Astrocyte (in vitro differentiated cells and primary cell): ENCODE measurements at regions not wholly inside any gene's neighbourhood (a gene's known extent, or its start where the extent isn't known, plus 50 kb on each side); places are given as distances from the start of the nearest gene placed in this dataset.
A peak's percentile ranks its signal among the peaks of the same experiment; 100 is the strongest.

Experiments used
- DNase-seq: peaks from one replicate; pipeline ENCODE4 v3.0.0-alpha.2; 2010; ENCODE audit warnings: low read depth
- FAIRE-seq: peaks from 2 replicates; lab custom pipeline; 2011; peaks lifted over from hg19 to GRCh38; lab: Jason Lieb, UNC
- H2AFZ ChIP-seq: 2 replicates; pipeline ENCODE4 v1.6.0; 2012; ENCODE audit warnings: low read depth, low read length, inconsistent platforms
- H3K27ac ChIP-seq: 2 replicates; pipeline ENCODE4 v1.5.1; 2011; ENCODE audit warnings: low read depth, low read length, inconsistent platforms
- H3K27me3 ChIP-seq: 2 replicates; pipeline ENCODE4 v1.6.0; 2011; ENCODE audit warnings: low read length, inconsistent platforms; ENCODE audit not compliant: insufficient read depth
- H3K36me3 ChIP-seq: 2 replicates; pipeline ENCODE4 v1.5.1; 2011; ENCODE audit warnings: low read length, inconsistent platforms; ENCODE audit not compliant: insufficient read depth
- H3K4me1 ChIP-seq: 2 replicates; pipeline ENCODE4 v1.5.1; 2011; ENCODE audit warnings: low read length, inconsistent platforms; ENCODE audit not compliant: insufficient read depth
- H3K4me2 ChIP-seq: 2 replicates; pipeline ENCODE4 v1.6.0; 2012; ENCODE audit warnings: low read length, inconsistent platforms
- H3K4me3 ChIP-seq: 2 replicates; pipeline ENCODE4 v1.5.1; 2011; ENCODE audit warnings: low read depth, mild to moderate bottlenecking, low read length, inconsistent platforms; ENCODE audit not compliant: insufficient read depth
- H3K79me2 ChIP-seq: 2 replicates; pipeline ENCODE4 v1.6.0; 2012; ENCODE audit warnings: mild to moderate bottlenecking, low read length, inconsistent platforms; ENCODE audit not compliant: insufficient read depth
- H3K9ac ChIP-seq: 2 replicates; pipeline ENCODE4 v1.6.0; 2012; ENCODE audit warnings: mild to moderate bottlenecking, low read length, inconsistent platforms
- H3K9me3 ChIP-seq: 2 replicates; pipeline ENCODE4 v1.5.1; 2012; ENCODE audit warnings: low read depth, mild to moderate bottlenecking, low read length, inconsistent platforms; ENCODE audit not compliant: insufficient read depth
- H4K20me1 ChIP-seq: 2 replicates; pipeline ENCODE4 v1.6.0; 2012; ENCODE audit warnings: low read length, inconsistent platforms; ENCODE audit not compliant: insufficient read depth
- H3K27ac Mint-ChIP-seq: one replicate; pipeline ENCODE4 v1.8.0; 2021; ENCODE audit warnings: mild to moderate bottlenecking, mixed read lengths; ENCODE audit not compliant: unreplicated experiment
- H3K27me3 Mint-ChIP-seq: one replicate; pipeline ENCODE4 v1.8.0; 2021; ENCODE audit warnings: low read depth, mixed read lengths; ENCODE audit not compliant: unreplicated experiment
- H3K36me3 Mint-ChIP-seq: one replicate; pipeline ENCODE4 v1.8.0; 2021; ENCODE audit warnings: low read depth, mixed read lengths; ENCODE audit not compliant: unreplicated experiment
- H3K4me1 Mint-ChIP-seq: one replicate; pipeline ENCODE4 v1.8.0; 2021; ENCODE audit warnings: low read depth, mixed read lengths; ENCODE audit not compliant: unreplicated experiment
- H3K4me3 Mint-ChIP-seq: one replicate; pipeline ENCODE4 v1.8.0; 2021; ENCODE audit warnings: mild to moderate bottlenecking, moderate library complexity, mixed read lengths; ENCODE audit not compliant: unreplicated experiment
- H3K9me3 Mint-ChIP-seq: one replicate; pipeline ENCODE4 v1.8.0; 2021; ENCODE audit warnings: mild to moderate bottlenecking, mixed read lengths; ENCODE audit not compliant: unreplicated experiment
- EZH2 ChIP-seq: IDR thresholded peaks from 2 replicates; pipeline ENCODE4 v1.6.1; 2012; ENCODE audit warnings: mild to moderate bottlenecking, low read length, inconsistent platforms; ENCODE audit not compliant: insufficient read depth
- TF ChIP-seq, protein P1 (sequence below): IDR thresholded peaks from 2 replicates; pipeline ENCODE4 v1.5.1; 2011; ENCODE audit warnings: low read depth, mild to moderate bottlenecking, inconsistent platforms, low read length, moderate library complexity; ENCODE audit not compliant: insufficient read depth

- FAIRE-seq, result peak; percentile 32
Measured at GRCh38 chr6:25054469-25054868, 118.7 kb upstream of the RIPOR2 start.

GRCh38 chr6:25056130-25056529 is 120.4 kb upstream of the RIPOR2 start:
- no peak for TF ChIP-seq EZH2
- TF ChIP-seq, protein P1, sequence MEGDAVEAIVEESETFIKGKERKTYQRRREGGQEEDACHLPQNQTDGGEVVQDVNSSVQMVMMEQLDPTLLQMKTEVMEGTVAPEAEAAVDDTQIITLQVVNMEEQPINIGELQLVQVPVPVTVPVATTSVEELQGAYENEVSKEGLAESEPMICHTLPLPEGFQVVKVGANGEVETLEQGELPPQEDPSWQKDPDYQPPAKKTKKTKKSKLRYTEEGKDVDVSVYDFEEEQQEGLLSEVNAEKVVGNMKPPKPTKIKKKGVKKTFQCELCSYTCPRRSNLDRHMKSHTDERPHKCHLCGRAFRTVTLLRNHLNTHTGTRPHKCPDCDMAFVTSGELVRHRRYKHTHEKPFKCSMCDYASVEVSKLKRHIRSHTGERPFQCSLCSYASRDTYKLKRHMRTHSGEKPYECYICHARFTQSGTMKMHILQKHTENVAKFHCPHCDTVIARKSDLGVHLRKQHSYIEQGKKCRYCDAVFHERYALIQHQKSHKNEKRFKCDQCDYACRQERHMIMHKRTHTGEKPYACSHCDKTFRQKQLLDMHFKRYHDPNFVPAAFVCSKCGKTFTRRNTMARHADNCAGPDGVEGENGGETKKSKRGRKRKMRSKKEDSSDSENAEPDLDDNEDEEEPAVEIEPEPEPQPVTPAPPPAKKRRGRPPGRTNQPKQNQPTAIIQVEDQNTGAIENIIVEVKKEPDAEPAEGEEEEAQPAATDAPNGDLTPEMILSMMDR, result no peak
- Mint-ChIP-seq H3K9me3 (no peaks in the 10 kb centered on the region), H3K36me3 (peaks cover 2% of the 10 kb centered on the region), H3K4me3 (no peak overlapping the region), H3K4me1 (peaks cover 11% of the 10 kb centered on the region), H3K27ac (no peak overlapping the region), H3K27me3 (no peaks in the 10 kb centered on the region)
- H4K20me1 ChIP-seq, result no peaks in the 10 kb centered on the region
- no peak for FAIRE-seq
- H3K4me2 ChIP-seq, result no peak overlapping the region
- peak overlapping the region; percentile 21 for H2AFZ ChIP-seq
- H3K27me3 ChIP-seq, result no peaks in the 10 kb centered on the region
- DNase-seq, result no peak
- no peak overlapping the region for H3K9ac ChIP-seq
- no peaks in the 10 kb centered on the region for H3K36me3 ChIP-seq
- no peak overlapping the region for H3K4me3 ChIP-seq
- H3K79me2 ChIP-seq, result no peaks in the 10 kb centered on the region
- H3K27ac ChIP-seq, result no peak overlapping the region
- no peaks in the 10 kb centered on the region for H3K9me3 ChIP-seq
- H3K4me1 ChIP-seq, result peaks cover 19% of the 10 kb centered on the region

More at GRCh38 chr6:25054469-25054868, 118.7 kb upstream of the RIPOR2 start:
- no peaks in the 10 kb centered on the region for H3K27me3 Mint-ChIP-seq
- Histone ChIP-seq H3K4me3 (no peak overlapping the region), H3K36me3 (no peaks in the 10 kb centered on the region), H2AFZ (peak overlapping the region; percentile 7), H3K4me2 (peak overlapping the region; percentile 63), H4K20me1 (no peaks in the 10 kb centered on the region), H3K4me1 (peaks cover 24% of the 10 kb centered on the region), H3K27ac (peak overlapping the region; percentile 87), H3K27me3 (no peaks in the 10 kb centered on the region), H3K9ac (peak overlapping the region; percentile 35), H3K79me2 (no peaks in the 10 kb centered on the region), H3K9me3 (no peaks in the 10 kb centered on the region)
- TF ChIP-seq, protein P1, result no peak
- TF ChIP-seq EZH2, result no peak
- peak; percentile 85 for DNase-seq
- H3K4me3 Mint-ChIP-seq, result no peak overlapping the region
- peaks cover 11% of the 10 kb centered on the region for H3K4me1 Mint-ChIP-seq
- H3K36me3 Mint-ChIP-seq, result peaks cover 2% of the 10 kb centered on the region
- no peaks in the 10 kb centered on the region for H3K9me3 Mint-ChIP-seq
- peak overlapping the region; percentile 23 for H3K27ac Mint-ChIP-seq

DNA sequence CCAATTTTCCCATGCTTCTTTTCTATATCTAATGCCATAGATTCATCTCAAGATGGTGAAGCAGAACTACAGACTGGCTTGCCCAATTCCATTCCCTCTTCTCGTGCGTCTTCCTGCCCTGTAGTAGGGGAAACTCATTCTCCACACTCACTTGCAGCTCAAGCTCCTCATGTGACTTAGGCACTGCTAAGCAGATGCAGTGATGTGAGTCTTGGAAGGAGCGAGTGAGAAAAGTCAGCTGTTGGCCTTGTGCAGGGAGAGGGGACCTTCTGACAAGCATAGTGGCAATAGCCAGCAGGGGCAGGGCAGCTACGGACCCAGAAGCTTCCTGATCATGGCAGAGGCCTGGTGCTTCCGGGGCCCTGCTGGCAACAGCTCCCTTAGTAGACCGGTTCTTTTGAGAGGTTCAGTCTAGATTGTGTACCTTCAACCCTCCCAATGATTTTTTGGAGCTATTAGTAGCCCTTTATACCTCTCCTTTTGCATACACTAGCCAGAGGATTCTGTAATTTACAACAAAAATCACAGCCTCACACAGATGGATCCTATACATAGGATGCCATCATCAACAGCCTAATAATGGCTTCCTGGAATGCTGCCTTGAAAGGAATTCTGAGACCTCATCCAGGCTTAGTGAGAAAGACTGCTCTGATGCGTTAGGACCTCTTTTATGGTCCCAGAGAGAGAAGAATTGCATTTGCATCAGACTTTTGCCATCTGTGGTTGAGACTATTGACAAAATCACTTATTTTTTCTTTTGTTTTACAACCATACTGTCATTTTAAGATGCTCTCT is 121.5 kb upstream of the RIPOR2 start:
- no peak overlapping the region for H3K4me2 ChIP-seq
- FAIRE-seq, result no peak
- peaks cover under 1% of the 10 kb centered on the region for H3K36me3 Mint-ChIP-seq

More for the DNA sequence above, 121.5 kb upstream of the RIPOR2 start:
- TF ChIP-seq, protein P1, result no peak
- TF ChIP-seq EZH2, result no peak
- Histone ChIP-seq H3K9me3 (no peaks in the 10 kb centered on the region), H3K4me1 (peaks cover 19% of the 10 kb centered on the region), H2AFZ (no peak overlapping the region), H3K36me3 (no peaks in the 10 kb centered on the region), H3K9ac (no peak overlapping the region), H3K4me3 (no peak overlapping the region), H3K79me2 (no peaks in the 10 kb centered on the region), H3K27me3 (no peaks in the 10 kb centered on the region), H4K20me1 (no peaks in the 10 kb centered on the region), H3K27ac (no peak overlapping the region)
- H3K27me3 Mint-ChIP-seq, result no peaks in the 10 kb centered on the region
- no peak overlapping the region for H3K4me3 Mint-ChIP-seq
- H3K4me1 Mint-ChIP-seq, result peaks cover 15% of the 10 kb centered on the region
- no peak overlapping the region for H3K27ac Mint-ChIP-seq
- H3K9me3 Mint-ChIP-seq, result no peaks in the 10 kb centered on the region
- DNase-seq, result no peak
